Stomach (tissue), 4 donors: ENCODE measurements at regions not wholly inside any gene's neighbourhood (a gene's known extent, or its start where the extent isn't known, plus 50 kb on each side); places are given as distances from the start of the nearest gene placed in this dataset.

ENCODE experiments used
- CTCF ChIP-seq, 7 experiments: fragments of 450-650 bp in 4 of 7; fragments of 200-600 bp in 3 of 7; sonication (generic) in 3 of 7; IDR thresholded peaks; one replicate each; pipeline ENCODE4 v1.5.1; 2016 to 2019; ENCODE audit warnings: antibody characterized with exemption in 7 of 7, control low read depth in 2 of 7, mild to moderate bottlenecking in 1 of 7
- EP300 ChIP-seq: sonication (generic); formaldehyde crosslinking; IDR thresholded peaks from one replicate; pipeline ENCODE4 v1.6.1; 2017; ENCODE audit warnings: antibody characterized with exemption

DNA sequence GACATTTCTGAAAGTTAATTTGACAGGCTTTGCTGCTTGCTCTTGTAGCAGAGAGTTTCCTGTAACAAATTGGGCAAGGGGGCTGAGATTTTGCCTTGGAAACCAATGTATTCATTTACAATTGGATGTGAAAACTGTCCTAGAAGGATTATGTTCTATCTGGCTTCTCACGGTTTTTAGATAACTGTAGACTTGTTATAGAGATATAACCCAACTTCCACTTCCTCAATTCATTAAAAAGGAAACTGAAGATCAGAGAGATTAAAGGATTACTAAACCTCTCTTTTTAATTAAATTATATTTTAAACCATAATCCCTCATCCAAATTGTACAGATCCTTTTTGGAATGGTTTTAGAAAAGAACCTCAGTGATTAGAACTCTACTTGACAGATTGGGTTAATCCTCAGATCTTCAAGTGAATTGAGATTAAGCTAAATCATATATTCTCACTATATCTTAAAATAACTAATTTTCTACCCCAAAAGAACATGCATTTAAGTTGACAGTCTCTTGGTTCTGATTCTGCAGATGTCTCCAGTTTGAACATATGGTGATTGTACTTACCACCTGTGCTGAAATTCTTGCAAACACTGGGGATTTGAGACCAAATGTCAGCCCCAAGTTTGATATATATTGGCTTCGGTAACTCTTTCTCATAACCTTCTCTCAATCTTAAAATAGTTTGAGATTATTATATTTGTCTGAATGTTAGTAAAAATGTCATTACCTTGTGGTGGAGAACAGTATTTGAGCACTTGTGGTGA is 130.1 kb upstream of the C9orf72 start:
- TF ChIP-seq EP300 (no peak), CTCF (IDR thresholded peaks at IDR 0.05) (no peak)
